ENCODE measurements at regions not wholly inside any gene's neighbourhood (a gene's known extent, or its start where the extent isn't known, plus 50 kb on each side); places are given as distances from the start of the nearest gene placed in this dataset.
"Not testable (repeated sequence)": the region's sequence is repeated elsewhere in the genome, so short reads cannot be mapped to it uniquely, and the experiment has no call there.

- no peak for DNase-seq
Measured at GRCh38 chr6:141764388-141764787, 368.3 kb upstream of the GJE1 start.

DNA sequence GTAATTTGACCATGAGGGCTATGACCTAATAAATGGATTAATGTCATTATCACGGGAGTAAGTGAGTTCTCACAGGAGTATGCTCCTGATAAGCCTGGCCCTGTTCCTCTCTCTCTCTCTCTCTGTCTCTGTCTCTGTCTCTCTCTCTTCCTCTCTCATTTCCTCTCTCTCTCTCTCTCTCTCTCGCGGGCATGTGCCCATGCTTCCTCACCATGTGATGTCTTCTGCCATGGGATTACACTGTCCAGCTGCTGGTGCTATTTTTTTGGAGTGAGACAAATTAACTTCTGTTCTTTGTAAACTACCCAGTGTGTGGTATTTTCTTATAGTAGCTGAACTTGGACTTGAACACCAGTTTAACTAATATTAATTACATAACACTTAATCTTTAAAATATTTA is 374.3 kb upstream of the GJE1 start:
- DNase-seq, result no peak

DNA sequence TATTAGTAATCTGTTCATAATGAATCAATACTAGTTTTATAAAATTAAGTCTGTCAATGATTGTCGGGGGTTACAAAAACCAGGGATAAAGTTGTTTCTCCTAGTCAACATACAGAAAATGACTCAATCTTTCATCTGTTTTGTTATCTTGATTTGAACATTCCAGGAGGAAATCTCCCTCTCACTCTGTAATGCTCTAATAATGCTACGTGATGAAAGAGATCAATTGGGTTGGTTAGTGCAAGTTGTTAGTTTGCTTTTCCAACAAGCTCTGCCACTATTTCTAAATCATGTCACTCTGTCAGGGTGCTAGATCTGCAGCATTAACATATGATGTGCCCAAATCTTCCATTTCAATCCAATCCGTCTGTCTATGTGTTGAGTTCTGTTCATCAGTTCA is 379.5 kb upstream of the GJE1 start:
- DNase-seq, result no peak

GRCh38 chr6:141752677-141753076 is 380.0 kb upstream of the GJE1 start:
- no peak for DNase-seq

GRCh38 chr6:141746324-141746723 is 386.4 kb upstream of the GJE1 start:
- DNase-seq, result not testable (repeated sequence)

DNA sequence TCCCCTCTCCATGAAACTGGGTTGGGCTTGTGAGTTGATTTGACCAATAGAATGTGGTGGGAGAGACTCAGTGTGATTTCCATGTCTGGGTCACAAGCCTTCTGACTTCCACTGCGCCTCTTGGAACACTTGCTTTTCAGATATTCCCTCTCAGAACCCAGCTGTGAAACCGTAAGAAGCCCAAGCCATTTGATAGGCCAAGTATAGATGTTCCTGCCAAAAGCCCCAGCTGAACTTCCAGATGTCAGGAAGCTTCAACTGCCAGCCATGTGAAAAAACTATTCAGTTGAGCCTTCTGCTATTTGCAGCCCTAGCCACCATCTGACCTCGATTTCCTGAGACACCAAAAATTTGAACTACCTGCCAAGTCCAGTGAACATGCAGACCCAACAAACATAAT is 387.8 kb upstream of the GJE1 start:
- no peak for DNase-seq

DNA sequence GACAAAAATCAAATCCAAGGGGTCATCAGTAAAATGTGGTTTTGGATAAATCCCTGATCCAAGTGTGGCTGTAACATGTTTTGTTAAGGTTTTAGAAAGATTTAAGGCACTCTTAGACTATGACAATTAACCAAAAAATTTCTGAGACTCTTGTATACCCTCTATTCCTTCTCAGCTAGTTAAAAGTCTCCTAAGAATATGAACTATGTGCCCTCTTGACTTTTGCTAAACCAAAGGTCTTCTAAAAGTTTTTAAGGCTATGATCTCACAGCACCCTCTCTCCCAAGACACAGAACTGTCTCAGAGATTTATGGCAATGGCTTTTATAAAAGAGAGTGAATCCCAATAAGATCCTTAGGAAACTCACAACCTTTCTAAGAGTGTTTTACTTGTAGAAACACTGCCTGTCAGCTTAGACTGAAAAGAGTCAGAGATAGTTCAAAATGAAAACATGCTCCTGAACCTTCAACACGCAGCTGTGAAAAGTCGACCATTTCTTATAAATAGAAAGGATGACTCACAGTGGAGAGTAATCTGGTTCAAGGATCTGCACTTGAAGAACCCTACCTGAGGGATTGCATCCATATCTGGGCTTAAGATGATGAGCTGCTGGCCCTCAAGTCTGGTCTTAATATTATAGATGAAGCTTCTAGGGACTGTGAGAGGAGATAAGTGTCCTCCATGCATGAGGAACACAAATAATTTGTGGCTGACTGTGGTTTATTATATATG is 388.4 kb upstream of the GJE1 start:
- DNase-seq, result no peak

GRCh38 chr6:141736104-141736503 is 396.6 kb upstream of the GJE1 start:
- DNase-seq, result no peak

DNA sequence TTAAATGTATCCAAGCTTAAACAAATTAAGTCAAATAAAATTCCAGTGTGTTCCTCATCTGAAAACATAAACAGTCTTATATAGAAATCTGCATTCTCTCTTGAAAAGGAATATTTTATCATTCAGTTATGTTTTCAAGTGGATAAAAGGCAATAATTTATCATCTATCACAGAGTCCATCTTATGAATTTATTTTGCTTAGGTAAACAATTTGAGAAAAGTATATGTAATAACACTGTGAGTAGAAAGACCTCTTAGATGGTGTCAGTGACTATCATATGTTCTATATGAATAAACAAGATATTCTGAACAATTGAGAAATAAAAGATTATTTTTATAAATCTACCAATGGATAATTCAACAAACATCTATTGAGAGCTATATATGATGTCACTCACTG is 397.6 kb upstream of the GJE1 start:
- no peak for DNase-seq

DNA sequence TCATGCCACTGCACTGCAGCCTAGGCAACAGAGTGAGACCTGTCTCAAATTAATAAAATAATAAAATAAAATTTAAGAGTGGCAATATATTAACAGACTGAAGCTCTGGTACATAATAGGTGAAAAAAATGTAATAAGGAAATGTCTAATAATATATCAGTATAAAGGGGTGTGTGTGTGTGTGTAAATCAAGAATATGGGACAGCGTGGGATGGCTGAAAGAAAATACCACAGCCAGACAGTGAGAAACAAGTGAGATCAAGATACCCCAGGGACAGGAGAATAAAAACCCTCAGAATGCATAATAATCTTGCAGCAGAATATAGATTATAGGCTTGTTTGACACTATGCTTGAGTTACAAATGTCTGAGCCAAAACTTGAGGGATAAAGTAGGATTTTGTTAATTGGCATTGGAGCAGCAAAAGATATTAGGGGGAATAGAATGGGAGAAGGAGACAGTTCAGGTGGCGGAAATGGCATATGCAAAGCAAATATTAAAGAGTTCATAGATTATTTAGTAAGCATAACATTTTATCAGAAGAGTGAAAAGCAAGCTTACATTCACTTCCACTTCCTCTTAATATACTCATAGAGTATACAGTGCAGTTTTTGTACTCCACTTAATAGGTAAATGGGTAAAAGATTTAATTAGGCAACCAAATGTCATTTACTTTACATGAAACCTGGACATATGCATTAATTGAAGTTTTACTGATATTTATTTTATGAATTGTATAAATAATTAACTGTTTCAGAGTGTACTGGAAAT is 398.5 kb upstream of the GJE1 start:
- no peak for DNase-seq

DNA sequence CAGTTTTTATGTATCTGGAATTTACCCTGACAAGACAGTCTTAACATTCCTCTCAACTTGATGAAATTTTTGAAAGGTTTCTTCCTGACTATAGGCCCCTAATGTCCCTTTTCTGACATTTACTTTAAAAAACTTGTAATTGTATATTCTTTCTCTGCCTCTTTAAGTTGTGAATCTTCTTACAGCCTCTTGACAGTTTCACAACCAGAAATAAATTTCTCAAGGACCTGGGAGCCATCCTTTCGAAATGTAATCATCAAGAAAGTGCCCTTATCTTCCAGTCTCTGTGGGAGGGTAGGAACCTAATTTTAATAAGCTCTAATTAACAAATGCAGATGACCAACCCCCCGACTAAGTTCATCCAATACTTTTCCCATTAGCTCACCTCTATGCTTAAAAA is 403.6 kb upstream of the GJE1 start:
- DNase-seq, result no peak

DNA sequence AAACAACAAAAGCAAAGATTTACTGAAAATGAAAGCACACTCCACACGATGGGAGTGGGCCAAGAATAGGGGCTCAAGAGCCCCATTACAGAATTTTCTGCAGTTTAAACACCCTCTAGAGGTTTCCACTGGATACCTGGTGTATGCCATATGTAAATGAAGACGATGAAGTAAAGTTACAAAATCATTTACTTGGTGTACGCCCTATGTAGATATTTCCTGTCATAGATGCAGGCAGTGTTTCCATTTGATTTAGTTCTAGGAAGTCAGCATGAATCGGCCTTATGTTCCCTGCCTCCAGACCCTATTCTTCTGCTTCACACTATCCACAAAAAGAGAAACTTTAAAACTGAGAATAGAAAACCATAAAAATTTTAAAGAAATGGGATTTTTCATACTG is 404.4 kb upstream of the GJE1 start:
- DNase-seq, result no peak

GRCh38 chr6:141726248-141726647 is 406.5 kb upstream of the GJE1 start:
- DNase-seq, result no peak

DNA sequence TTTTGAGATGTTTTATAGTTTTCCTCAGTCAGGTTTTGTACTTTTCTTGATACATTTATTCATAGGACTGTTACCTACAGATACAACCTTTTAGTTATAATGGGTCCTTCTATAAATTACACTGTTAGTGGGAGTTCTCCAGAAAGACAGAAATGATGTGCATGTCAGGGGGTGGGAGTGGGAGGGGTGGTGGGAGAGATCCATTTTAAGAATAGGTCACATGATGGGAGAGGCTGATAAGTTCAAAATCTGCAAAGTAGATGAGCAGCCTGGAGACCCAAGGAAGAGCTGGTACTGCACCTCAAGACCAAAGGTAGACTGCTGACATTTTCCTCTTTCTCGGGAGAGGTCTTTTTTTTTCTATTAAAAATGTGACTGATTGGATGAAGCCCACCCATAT is 408.0 kb upstream of the GJE1 start:
- no peak for DNase-seq

- no peak for DNase-seq
Measured at GRCh38 chr6:141719476-141719875, 413.2 kb upstream of the GJE1 start.

DNA sequence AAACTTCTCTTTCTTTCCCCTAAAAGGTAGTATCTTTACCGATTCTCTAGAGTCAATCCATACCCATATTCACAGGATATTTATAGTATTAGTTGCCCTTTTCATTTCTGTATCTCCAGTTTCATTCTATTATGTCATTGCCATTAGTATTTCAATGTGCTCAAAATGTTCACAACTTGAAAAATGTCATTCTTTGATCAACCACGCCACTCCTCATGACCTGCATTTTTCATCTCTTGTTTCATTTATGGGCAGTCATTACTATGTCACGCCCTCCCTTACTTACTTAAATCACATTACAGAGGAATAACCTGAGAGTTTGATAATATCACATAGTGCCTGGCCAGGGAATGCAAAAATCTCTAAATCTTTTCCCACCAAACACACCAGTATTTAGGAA is 427.3 kb upstream of the GJE1 start:
- no peak for DNase-seq

GRCh38 chr6:141704151-141704550 is 428.6 kb upstream of the GJE1 start:
- DNase-seq, result no peak

GRCh38 chr6:141701732-141702131 is 431.0 kb upstream of the GJE1 start:
- DNase-seq, result no peak

GRCh38 chr6:141700819-141701218 is 431.9 kb upstream of the GJE1 start:
- DNase-seq, result no peak

DNA sequence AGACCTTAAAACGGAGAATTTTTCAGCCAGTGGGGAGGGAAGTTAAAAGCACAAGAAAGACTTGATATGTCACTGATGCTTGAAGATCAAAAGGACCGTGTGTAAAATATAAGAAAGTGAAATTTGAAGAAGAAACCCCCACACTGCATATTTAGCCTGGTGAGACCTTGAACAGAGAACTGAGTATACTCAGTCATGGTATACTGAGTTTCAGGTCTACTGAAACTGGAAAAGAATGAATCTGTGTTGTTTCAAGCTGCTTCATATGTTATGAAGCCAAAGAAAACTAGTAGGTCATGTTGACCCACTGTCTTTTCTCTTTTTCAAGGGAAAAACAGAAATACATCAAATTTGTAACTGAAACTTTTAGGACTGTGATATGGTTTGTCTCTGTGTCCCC is 443.8 kb upstream of the GJE1 start:
- DNase-seq, result no peak

- DNase-seq, result no peak
Measured at GRCh38 chr6:141685416-141685815, 447.3 kb upstream of the GJE1 start.

- DNase-seq, result no peak
Measured at GRCh38 chr6:141682391-141682790, 450.3 kb upstream of the GJE1 start.

DNA sequence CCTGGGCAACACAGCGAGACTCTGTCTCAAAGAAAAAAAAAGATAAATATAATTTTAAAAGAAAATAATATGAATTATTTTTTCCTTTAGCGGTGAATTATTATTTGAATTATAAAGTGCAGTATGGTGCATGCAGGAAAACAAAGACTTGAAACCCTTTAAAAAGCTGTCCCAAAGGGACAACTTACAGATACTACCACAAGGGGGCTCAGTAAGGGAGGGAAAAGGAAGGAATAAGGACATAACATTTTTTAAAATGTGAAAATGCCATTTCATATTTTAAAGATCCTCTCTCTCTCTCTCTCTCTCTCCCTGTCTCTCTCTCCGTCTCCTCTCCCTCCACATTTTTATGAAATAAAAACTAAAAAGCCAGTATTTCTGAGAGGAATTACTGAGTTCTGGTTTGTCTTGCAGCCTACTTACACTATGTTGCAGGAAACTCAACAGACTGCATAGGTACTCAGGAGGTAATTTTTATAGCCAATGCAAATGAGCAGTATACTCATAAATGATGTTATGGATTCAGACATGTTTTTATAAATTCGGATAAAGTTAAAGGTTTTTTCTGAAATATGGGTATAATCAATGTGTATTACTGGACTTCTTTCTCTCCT is 455.0 kb upstream of the GJE1 start:
- DNase-seq, result no peak

DNA sequence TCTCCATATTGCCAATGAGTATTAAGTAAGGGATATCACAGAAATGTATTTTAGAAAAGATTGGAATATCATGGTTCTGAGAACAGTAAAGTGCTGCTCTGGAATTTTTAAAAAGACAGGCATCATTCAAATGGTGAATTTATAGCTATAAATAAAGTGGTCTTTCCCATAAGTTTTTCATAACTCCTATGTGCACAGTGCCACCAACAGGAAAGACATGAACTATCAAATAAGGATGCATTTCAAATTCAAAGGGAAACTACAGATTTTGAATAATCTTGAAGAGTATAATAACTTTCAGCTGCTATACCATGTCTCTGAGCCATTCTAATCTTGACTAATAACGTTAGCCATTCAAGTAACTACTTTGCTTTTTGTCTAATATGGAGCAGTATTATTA is 456.8 kb upstream of the GJE1 start:
- DNase-seq, result no peak
